ENCODE measurements at regions not wholly inside any gene's neighbourhood (a gene's known extent, or its start where the extent isn't known, plus 50 kb on each side); places are given as distances from the start of the nearest gene placed in this dataset.
"Not testable (repeated sequence)": the region's sequence is repeated elsewhere in the genome, so short reads cannot be mapped to it uniquely, and the experiment has no call there.

- TF ChIP-seq CTCF (IDR thresholded peaks at IDR 0.05; ENCODE audit: low read depth, low read length) = no peak
- H3K4me3 ChIP-seq (ENCODE audit: low read depth, low read length) = no peak overlapping the region
These were observed 315.3 kb downstream of the NR2F2 start for GRCh38 chr15:96645796-96646195.

- H3K4me3 ChIP-seq (ENCODE audit: low read depth, low read length) = no peak overlapping the region
- no peak for TF ChIP-seq CTCF (IDR thresholded peaks at IDR 0.05; ENCODE audit: low read depth, low read length)
These were observed 318.4 kb downstream of the NR2F2 start for GRCh38 chr15:96648866-96649265.

- H3K4me3 ChIP-seq (ENCODE audit: low read depth, low read length) = no peak overlapping the region
- TF ChIP-seq CTCF (IDR thresholded peaks at IDR 0.05; ENCODE audit: low read depth, low read length) = no peak
These were observed 326.6 kb downstream of the NR2F2 start for GRCh38 chr15:96657096-96657495.

GRCh38 chr15:96666979-96667378 lies 336.5 kb downstream of the NR2F2 start:
- H3K4me3 ChIP-seq (ENCODE audit: low read depth, low read length) = not testable (repeated sequence)

- no peak overlapping the region for H3K4me3 ChIP-seq (ENCODE audit: low read depth, low read length)
- TF ChIP-seq CTCF (IDR thresholded peaks at IDR 0.05; ENCODE audit: low read depth, low read length) = no peak
These were observed 339.9 kb downstream of the NR2F2 start for GRCh38 chr15:96670389-96670788.

GRCh38 chr15:96672629-96673028 lies 342.1 kb downstream of the NR2F2 start:
- no peak overlapping the region for H3K4me3 ChIP-seq (ENCODE audit: low read depth, low read length)
- TF ChIP-seq CTCF (IDR thresholded peaks at IDR 0.05; ENCODE audit: low read depth, low read length) = no peak

- TF ChIP-seq CTCF (IDR thresholded peaks at IDR 0.05; ENCODE audit: low read depth, low read length) = no peak
- no peak overlapping the region for H3K4me3 ChIP-seq (ENCODE audit: low read depth, low read length)
These were observed 347.9 kb downstream of the NR2F2 start for GRCh38 chr15:96678386-96678785.

- H3K4me3 ChIP-seq (ENCODE audit: low read depth, low read length) = no peak overlapping the region
- TF ChIP-seq CTCF (IDR thresholded peaks at IDR 0.05; ENCODE audit: low read depth, low read length) = no peak
These were observed 357.0 kb downstream of the NR2F2 start for GRCh38 chr15:96687388-96688107.

Measured in WI38 (cell line).